ENCODE measurements at regions not wholly inside any gene's neighbourhood (a gene's known extent, or its start where the extent isn't known, plus 50 kb on each side); places are given as distances from the start of the nearest gene placed in this dataset.

GRCh38 chr1:168836469-168836868 lies 107.5 kb upstream of the DPT start:
- TF ChIP-seq, protein P1, sequence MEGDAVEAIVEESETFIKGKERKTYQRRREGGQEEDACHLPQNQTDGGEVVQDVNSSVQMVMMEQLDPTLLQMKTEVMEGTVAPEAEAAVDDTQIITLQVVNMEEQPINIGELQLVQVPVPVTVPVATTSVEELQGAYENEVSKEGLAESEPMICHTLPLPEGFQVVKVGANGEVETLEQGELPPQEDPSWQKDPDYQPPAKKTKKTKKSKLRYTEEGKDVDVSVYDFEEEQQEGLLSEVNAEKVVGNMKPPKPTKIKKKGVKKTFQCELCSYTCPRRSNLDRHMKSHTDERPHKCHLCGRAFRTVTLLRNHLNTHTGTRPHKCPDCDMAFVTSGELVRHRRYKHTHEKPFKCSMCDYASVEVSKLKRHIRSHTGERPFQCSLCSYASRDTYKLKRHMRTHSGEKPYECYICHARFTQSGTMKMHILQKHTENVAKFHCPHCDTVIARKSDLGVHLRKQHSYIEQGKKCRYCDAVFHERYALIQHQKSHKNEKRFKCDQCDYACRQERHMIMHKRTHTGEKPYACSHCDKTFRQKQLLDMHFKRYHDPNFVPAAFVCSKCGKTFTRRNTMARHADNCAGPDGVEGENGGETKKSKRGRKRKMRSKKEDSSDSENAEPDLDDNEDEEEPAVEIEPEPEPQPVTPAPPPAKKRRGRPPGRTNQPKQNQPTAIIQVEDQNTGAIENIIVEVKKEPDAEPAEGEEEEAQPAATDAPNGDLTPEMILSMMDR (IDR thresholded peaks at IDR 0.05): no peak
- TF ChIP-seq POLR2A (IDR thresholded peaks at IDR 0.05; ENCODE audit: low read length) (no peak), NPAS2 (CRISPR knock-in tag; IDR thresholded peaks at IDR 0.05; ENCODE audit: borderline replicate concordance) (no peak), RAD21 (conservative IDR thresholded peaks at IDR 0.05 in 1 of 2, IDR thresholded peaks at IDR 0.05 in 1 of 2) (no peak), JUN (IDR thresholded peaks at IDR 0.05) (no peak), MAZ (IDR thresholded peaks at IDR 0.05; ENCODE audit: borderline replicate concordance, low read depth, low read length) (no peak)
- TF ChIP-seq, protein P2, sequence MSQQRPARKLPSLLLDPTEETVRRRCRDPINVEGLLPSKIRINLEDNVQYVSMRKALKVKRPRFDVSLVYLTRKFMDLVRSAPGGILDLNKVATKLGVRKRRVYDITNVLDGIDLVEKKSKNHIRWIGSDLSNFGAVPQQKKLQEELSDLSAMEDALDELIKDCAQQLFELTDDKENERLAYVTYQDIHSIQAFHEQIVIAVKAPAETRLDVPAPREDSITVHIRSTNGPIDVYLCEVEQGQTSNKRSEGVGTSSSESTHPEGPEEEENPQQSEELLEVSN (IDR thresholded peaks at IDR 0.05; ENCODE audit: borderline replicate concordance, low read depth): no peak
